GM18499 (cell line): ENCODE measurements at regions not wholly inside any gene's neighbourhood (a gene's known extent, or its start where the extent isn't known, plus 50 kb on each side); places are given as distances from the start of the nearest gene placed in this dataset.

Experiments
- ATAC-seq: cut with Tn5 transposase; IDR thresholded peaks from one replicate; pipeline ENCODE4 v1.9.1; 2021; ENCODE audit warnings: moderate number of reproducible peaks; ENCODE audit not compliant: insufficient read depth, unreplicated experiment

GRCh38 chr9:16221366-16221765 is 649.1 kb downstream of the BNC2 start:
- no peak for ATAC-seq

GRCh38 chr9:16221822-16222547 is 648.5 kb downstream of the BNC2 start:
- ATAC-seq = no peak

- ATAC-seq = no peak
Observed at GRCh38 chr9:16223074-16223871, 647.2 kb downstream of the BNC2 start.

GRCh38 chr9:16230731-16231130 is 639.7 kb downstream of the BNC2 start:
- ATAC-seq = no peak

- no peak for ATAC-seq
Observed at GRCh38 chr9:16236311-16236710, 634.2 kb downstream of the BNC2 start.

GRCh38 chr9:16236882-16237281 is 633.6 kb downstream of the BNC2 start:
- ATAC-seq = no peak

- ATAC-seq = no peak
Observed at GRCh38 chr9:16238623-16239138, 631.8 kb downstream of the BNC2 start.

- no peak for ATAC-seq
Observed at GRCh38 chr9:16241231-16241630, 629.2 kb downstream of the BNC2 start.

GRCh38 chr9:16243798-16244197 is 626.7 kb downstream of the BNC2 start:
- ATAC-seq = no peak

- no peak for ATAC-seq
Observed at GRCh38 chr9:16245756-16246440, 624.6 kb downstream of the BNC2 start.

GRCh38 chr9:16246785-16247184 is 623.7 kb downstream of the BNC2 start:
- no peak for ATAC-seq

- no peak for ATAC-seq
Observed at GRCh38 chr9:16247188-16247875, 623.1 kb downstream of the BNC2 start.

GRCh38 chr9:16248822-16249221 is 621.6 kb downstream of the BNC2 start:
- ATAC-seq = no peak

- ATAC-seq = no peak
Observed at GRCh38 chr9:16252616-16253015, 617.9 kb downstream of the BNC2 start.

GRCh38 chr9:16254674-16255073 is 615.8 kb downstream of the BNC2 start:
- ATAC-seq = no peak

- no peak for ATAC-seq
Observed at GRCh38 chr9:16255217-16255616, 615.3 kb downstream of the BNC2 start.

GRCh38 chr9:16257604-16258003 is 612.9 kb downstream of the BNC2 start:
- ATAC-seq = no peak

- no peak for ATAC-seq
Observed at GRCh38 chr9:16258191-16258590, 612.3 kb downstream of the BNC2 start.

GRCh38 chr9:16258708-16259107 is 611.8 kb downstream of the BNC2 start:
- no peak for ATAC-seq

GRCh38 chr9:16262477-16263261 is 607.8 kb downstream of the BNC2 start:
- no peak for ATAC-seq
